HG02759 (cell line): ENCODE measurements at regions not wholly inside any gene's neighbourhood (a gene's known extent, or its start where the extent isn't known, plus 50 kb on each side); places are given as distances from the start of the nearest gene placed in this dataset.

Source experiments
- ATAC-seq: cut with Tn5 transposase; IDR thresholded peaks from one replicate; pipeline ENCODE4 v1.9.1; 2021; ENCODE audit warnings: mild to moderate bottlenecking, moderate library complexity; ENCODE audit not compliant: unreplicated experiment

DNA sequence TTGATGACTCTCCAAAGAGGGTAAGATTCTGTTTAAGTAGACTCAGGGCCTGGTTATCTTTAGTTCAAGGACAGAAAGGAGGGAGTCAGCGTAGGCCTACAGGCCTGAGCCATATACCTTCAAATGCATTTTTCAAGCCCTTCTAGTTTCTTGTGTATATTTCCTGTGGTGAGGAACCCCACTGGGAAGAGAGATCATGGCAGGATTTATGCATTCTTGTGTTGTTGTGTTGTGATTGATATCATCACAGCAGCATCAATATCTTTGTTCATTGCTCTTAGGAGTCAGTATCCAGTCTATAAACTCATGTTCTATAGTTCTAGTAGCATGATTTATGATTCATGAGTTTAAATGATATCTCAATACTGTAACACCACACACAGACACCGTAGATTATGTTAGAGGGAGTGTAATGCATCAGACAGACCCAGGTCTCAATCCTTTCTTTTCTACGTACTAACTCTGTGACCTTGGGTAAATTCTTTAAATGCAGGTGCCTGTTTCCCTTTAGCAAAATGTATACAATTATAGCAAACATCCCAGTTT, 427.5 kb downstream of the PDCD6IP start:
- ATAC-seq = no peak

DNA sequence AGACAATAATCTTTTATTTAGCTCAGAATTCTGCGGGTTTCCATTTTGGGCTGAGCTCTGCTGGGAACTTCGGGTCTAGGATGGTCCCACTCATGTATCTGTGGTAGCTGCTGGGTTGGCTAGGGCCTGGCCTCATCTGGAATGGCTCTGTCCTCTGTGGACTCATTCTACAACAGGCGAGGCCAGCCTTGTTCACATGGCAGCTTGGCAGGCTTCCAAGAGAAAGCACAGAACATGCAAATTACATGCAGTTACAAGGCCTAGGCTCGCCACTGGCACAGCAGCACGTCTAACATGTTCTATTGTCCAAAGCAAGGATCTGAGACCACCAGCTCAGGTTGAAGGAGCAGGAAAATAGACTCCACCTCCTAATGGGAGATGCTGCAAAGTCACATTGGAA, 431.4 kb downstream of the PDCD6IP start:
- ATAC-seq = no peak

DNA sequence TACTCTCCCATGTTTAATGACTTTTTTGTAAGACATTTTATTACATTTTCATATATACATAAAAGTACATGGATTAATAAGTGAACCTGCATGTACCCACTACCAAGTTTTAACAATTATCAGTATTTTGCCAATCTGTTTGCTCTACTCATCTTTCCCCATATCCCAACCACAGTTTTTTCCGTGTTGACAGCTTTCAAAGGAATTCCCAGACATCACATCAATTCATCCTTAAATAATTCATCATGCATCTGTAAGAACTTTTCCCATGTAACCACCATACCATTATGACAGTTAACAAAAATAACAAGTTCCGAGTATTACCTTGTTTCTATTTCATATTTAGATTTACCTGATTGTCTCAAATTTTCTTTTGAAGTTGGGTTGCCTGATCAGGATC, 436.7 kb downstream of the PDCD6IP start:
- ATAC-seq = no peak

DNA sequence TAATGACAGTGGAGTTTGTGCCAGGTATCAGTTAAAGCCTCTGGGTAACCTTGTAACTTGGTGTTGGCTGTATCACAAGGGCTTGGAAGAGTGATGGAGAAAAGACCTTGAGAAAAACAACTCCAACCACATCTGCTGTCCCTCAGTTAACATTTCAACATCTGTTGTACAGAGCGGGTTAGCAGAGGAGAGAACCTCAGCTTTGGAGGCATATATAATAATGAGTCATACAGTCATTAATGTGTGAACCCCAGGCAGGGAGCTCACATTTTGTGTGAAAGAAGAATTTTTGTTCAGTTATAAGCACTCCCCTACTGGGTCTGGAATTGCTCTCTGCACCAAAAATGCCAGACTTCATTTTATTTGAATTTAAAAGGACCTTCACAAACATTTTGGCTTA, 439.5 kb downstream of the PDCD6IP start:
- no peak for ATAC-seq

DNA sequence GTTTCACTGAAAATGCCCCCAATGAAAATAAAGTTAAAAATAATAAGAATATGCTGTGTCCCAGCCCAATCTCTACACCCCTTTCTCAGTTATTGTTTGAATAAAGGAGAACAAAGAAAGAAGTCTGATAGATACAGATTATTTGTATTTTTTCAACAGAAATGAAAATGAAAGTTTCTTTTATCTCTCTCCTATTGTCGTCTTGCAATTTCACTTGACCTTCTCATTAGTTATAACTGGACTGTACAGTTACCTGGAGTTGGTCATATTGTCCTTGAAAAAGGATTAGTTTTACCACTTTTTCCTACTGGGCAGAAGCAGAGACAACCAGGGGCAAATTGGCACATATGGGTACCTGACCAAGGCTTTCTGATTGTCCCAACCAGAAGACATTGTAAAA, 440.0 kb downstream of the PDCD6IP start:
- ATAC-seq = no peak

DNA sequence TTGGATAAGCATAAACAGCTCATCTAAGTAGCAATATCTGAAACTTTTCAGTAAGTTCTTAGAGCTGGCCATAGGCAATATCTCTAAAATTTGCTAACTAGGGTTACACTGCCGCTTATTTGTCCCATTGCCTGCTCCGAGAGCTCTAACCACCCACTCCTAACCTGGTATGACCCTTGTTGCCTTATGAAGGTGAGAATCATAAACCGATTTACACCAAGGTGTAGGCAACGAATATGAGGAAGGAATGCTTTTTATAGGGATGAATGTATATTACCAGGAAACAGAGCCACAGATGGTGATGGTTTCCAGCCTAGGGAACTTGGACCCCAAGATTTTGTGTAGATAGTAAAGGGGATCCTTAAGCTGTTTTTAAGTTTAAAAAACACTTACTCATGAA, 440.9 kb downstream of the PDCD6IP start:
- no peak for ATAC-seq

DNA sequence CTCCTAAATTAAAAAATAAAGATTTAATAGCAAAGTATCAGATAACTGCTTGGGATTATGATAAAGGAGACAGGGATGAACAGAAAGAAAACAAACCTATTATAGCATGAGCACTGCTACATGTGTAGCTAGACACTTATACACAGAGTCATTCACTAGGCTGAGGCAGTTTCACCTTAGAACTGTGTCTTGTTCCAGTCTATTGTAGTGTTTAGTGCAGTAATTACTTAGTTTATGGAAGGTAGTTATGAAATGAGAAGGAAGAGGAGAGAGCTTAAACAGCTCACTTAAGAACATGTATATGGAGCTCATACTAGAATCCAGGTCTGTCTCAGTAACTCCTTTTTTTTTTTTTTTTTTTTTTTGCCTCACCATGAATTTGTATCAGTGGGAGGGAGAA, 441.4 kb downstream of the PDCD6IP start:
- no peak for ATAC-seq

DNA sequence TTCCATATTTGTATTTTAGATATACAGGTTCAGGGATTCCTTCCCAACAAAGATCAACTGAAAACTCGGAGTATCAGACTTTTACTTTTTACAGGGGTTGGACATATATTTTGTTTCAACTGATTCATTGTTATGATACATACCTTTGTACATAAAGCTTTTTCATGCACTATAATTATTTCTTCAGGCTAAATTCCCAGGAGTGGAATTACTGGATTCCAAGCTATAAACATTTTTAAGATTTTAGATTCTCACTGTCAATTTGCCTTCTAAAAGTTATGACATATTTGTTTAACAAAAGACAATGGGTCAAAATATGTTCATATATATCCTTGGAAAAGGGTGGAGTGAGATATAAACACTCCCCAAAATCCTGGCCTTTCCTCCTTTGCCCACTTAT, 449.0 kb downstream of the PDCD6IP start:
- ATAC-seq = no peak

DNA sequence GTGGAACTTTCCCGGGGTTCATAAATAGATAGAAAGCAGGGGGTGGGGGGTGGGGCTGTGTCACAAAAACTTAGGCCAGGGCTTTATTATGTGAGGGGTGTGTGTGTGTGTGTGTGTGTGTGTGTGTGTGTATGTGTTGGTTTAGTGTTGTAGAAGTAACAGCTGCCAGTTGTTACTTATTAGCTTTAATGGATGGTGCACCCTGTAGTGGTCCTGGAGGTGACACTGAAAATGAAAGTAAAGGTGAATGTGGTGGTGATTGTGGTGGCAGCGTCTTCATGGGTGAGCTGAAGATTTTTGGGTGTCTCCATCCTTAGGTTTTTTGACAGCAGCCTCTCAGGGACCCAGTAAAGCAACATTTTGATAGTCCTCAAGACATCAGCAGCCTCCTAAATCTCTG, 449.9 kb downstream of the PDCD6IP start:
- ATAC-seq = peak; percentile 96

DNA sequence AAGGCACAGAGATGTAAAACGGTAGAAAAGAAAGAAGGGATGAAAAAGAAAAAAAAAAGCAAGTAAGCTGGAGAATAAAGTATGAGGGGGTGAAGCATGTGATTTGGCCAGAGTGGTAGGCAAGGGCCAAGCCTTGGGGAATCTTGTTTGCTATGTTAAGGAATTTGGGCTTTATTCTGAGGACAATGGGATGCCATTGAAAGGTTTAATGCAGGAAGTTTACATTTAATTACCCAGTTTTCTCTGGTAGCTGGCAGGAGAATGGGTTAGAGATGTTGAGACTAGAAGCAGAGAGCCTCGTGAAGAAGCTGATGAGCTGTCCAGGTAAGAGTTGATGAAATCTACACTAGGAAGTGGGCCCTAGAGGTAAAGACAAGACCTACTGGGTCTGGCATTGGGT, 455.9 kb downstream of the PDCD6IP start:
- ATAC-seq = no peak

DNA sequence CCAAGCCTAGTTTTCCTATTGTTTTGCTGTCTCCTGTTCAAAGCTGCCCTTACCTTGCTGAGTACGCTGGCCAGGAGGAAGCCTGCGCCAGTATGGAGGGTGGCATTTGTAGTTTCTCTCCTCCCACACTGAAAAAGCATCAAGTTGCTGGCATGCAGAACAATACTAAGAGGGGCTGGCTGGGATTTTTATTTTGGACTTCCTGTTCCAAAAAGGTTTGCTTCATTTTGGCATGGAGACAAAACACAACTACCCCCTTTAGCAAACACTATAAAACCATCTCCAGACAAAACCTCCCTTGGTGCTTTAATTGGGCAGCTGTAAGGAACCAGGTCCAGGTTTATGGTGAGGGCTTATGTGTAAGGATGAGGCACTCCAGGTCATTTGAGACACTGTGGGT, 457.6 kb downstream of the PDCD6IP start:
- no peak for ATAC-seq

DNA sequence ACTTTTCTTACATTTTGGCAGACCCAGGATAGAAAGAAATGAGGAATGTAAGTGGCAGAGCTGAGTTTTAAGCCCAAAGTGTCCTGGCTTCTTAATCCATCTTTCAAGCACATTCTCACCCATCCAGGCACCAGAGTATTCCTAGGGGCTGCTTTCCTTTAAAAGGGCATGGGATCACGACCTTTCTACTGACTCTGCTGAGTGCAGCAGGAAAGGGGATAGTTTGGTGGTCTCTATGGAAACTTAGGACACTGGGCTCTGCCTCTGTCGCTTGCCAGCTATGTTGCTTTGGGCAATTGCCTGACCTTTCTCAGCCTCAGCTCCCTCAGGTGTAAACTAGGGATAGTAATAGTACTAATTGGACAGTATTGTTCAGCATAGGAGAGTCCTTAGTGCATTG, 458.4 kb downstream of the PDCD6IP start:
- no peak for ATAC-seq

DNA sequence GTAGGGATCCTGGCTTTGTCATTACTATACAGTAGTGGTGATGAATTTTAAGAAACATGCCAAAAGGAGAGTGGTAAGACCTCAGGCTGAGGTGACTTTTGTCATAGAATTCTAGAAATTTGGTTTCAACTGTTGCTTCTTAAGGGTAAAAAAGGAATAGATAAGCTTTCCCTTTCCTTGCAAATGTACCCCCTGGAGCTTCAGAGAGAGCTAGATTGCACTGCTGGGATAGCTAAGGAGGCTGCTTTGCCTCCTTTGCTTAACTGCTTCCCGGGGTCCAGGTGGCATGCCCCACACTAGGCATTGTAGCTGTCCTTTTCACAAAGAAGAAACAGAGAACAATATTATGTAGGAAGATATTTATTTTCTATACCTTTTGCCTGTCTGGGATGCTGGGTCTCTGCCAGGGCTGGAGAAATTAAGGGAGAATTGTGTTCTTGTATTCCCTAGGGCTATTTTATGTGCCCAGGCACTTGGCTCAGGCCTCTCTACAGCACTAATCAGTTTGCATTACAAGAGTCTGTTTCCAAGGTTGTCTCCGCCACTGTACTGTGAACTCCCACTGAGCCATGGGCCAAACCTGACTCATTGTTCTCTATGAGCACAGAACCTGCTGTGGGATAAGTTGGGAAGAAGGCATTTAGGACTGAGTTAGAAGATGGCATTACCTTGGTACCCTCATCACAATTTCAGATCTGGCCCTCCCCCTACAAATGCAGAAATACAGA, 460.0 kb downstream of the PDCD6IP start:
- no peak for ATAC-seq

DNA sequence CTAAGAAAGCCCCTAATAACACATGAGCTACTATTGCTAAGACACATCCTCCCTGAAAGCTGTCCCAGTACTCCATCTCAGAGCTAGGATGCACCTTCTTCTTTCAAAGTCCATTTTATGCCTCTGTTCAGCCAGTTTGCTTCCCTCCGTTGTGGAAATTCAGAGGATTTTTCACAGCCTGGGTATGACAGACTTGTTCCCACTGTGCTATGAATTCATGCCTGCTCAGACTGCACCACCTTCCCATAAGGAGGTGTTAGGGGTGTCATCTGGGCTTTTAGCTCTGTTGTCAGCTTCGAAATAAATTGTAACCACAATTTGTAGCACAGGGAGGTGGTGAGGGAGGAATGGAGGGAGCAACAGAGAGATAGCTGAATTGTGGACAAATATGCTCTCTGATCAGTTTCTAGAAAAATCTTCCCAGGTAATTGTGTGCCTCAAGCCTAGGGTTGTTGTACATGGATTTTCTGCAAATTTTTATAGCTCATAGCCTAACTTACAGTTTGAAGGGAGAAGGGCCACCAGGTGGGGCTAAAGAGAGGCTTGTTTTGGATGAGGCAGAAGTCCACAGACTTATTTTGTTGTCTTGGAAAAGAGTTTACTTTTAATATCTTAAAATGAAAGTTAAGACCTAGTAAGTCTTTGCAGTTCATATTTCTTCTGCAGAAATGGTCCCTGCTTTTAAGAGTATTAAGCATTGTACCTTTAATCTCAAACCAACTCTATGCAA, 462.0 kb downstream of the PDCD6IP start:
- peak; percentile 40 for ATAC-seq

DNA sequence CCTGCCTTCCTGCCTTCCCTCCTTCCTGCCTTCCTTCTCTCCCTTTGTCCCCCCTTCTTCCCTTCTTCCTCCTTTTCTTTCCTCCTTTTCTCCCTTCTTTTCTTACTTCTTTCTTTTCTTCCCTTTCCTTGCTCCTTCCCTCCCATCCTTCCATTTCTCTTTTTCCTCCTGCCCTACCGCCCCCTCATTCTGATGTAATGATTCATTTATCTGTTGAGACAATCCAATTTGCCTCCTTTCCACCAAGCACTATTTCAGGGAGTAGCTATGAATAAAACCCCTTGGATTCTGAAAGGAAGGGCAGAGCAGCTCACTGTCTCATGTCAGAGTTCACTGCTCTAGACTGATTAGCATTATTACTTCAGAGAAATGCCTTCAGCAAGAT, 462.6 kb downstream of the PDCD6IP start:
- peak; percentile 2 for ATAC-seq

DNA sequence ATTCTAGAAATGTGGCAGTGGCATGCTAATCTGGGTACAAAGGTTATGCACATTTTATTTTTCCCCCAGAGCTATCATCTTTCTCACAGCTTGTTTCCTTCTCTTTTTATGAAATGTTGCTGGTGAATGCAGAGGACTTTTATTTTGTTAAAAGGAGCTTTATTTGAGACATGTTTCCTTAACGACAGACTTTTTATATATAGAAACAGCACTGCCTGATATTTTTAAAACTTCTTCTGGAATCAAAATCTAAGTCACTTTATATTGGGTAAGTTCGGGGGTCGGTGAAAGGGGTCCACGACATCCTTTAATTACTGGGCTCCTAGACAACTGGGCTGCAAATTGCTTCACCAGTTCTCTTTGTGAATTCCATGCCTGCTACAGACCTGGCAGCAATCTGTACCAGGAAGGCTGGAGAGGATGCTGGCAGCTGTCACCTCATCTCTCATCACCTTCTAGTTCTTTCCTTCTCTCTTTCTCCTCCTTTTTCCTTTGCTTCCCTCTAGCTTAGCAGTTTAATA, 464.7 kb downstream of the PDCD6IP start:
- no peak for ATAC-seq

DNA sequence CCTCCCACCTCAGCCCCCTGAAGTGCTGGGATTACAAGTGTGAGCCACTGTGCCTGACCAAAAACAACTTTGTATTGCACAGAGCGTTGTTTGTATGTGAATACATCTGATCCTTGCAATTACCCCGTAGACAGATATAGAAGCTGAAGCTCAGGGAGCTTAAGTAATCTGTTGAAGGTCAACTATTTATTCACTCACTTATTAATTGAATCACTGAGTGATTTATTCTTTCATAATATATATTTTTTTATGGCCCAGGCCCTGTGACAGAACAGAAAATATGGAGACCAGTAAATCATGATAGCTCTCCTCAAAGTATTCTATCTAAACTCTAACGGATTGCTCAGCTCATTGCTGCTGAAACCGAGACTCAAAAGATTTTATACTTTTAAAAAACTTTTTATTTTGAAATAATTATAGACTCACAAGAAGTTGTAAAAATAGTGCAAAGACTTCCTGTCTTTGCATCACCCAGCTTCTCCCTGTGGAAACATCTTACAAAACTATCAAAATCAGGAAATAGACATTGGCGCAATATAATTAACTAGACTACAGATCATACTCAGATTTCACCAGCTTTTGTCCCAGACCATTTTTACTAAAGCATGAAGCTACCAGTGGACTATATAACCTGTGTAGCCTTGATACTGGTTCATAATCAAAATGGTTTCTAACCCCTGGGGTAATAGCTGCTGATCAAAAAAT, 466.1 kb downstream of the PDCD6IP start:
- no peak for ATAC-seq

DNA sequence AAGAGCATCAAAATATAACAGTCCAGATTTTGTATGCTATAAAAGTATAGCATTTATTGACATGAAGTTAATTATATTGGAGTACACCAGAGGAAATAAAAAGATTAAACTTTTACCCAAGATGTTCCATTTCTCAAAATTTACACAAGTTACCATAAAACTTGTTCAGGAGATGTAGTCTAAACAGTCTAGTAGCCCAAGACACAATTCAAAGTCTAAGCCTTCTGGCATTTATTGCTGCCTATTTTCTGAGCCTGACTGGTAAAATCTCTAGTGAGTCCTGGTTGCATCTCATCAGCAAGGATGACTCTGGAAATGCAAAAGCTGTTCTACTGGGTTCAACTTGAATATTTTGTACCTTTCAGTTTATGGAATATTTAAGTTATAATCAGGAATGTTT, 468.7 kb downstream of the PDCD6IP start:
- no peak for ATAC-seq

DNA sequence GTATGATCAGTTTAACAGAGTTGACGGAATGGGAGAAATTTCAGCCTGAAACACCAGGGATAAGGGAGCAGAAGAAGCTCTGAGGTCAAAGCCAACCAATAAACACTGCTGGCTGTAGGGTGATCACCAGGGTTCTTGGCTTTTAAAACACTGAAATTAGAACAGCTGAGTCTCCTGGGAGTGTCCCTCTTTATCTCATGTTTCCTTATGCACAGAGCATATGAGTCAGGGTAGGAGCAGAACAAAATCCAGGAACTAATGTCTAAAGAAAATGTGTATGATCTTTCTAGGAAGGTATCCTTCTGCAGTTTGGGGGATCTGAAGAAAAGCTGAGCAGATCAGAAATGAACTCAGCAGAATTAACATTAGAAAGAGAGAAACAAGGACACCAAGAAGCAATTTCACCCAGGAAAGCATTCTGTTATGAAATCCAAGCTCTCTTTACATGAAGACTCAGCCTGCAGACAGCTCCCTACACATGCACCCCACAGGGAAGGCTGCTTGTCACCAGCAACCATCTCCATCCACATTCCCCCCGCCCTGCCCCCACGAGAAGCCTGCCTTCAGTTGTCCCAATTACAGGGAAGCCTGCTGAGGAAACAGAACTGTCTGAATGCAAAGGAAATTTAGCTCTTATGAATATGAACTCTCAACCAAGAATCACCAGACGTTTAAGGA, 469.7 kb downstream of the PDCD6IP start:
- no peak for ATAC-seq

DNA sequence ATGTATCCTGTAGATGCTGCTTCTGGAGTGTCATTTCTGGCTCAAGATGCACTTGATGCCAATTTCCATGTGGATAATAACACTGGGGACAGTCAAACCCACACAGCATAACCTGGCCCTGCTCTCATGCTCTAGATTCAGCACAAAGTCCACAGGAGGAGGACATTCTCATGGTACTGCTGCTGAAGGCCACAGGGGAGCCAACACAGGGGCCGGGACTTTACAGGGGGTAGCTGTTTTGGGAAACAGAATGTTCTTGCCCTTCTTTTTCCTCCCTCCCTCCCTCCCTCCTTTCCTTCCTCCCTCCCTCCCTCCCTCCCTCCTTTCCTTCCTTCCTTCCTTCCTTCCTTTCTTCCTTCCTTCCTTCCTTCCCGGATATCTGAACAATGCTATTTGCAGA, 477.4 kb downstream of the PDCD6IP start:
- ATAC-seq = no peak

DNA sequence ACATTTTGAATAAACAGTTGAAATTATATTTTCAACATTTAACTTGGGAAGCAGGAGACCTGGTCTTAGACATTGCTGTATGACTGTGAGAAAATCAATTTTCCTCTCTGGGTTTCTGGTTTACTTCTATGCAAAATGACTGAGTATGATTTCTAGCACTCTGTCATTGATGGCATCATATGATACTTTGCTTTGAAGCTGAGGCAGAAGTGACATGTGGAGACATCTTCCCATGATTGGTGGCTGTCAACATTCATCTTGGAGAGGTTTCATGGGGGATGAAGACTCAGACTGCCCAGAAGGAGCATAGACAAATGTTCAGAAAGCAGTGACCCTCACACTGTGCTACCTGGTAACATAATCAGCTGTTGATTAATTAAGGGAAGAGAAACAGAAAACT, 477.9 kb downstream of the PDCD6IP start:
- no peak for ATAC-seq
